ENCODE measurements at regions not wholly inside any gene's neighbourhood (a gene's known extent, or its start where the extent isn't known, plus 50 kb on each side); places are given as distances from the start of the nearest gene placed in this dataset.

GRCh38 chr16:51327001-51327400 lies 175.9 kb upstream of the SALL1 start:
- DNase-seq = no peak
- Histone ChIP-seq H3K27me3 (ENCODE audit: insufficient read depth, low read depth, severe bottlenecking) (no peaks in the 10 kb centered on the region), H3K27ac (no peak overlapping the region)

GRCh38 chr16:51326131-51326856 lies 175.2 kb upstream of the SALL1 start:
- H3K36me3 ChIP-seq = no peaks in the 10 kb centered on the region
- no peak for DNase-seq
- no peak overlapping the region for H3K4me3 ChIP-seq (ENCODE audit: low read depth, low read length)
- no peak overlapping the region for H3K27ac ChIP-seq
- H3K27me3 ChIP-seq (ENCODE audit: insufficient read depth, low read depth, severe bottlenecking) = no peaks in the 10 kb centered on the region
- no peaks in the 10 kb centered on the region for H3K9me3 ChIP-seq (ENCODE audit: severe bottlenecking)
- TF ChIP-seq CTCF (IDR thresholded peaks at IDR 0.05; ENCODE audit: low read depth, low read length) = no peak

More at GRCh38 chr16:51327001-51327400, 175.9 kb upstream of the SALL1 start:
- H3K9me3 ChIP-seq (ENCODE audit: severe bottlenecking) = peaks cover 3% of the 10 kb centered on the region
- no peak overlapping the region for H3K4me3 ChIP-seq (ENCODE audit: low read depth, low read length)
- TF ChIP-seq CTCF (IDR thresholded peaks at IDR 0.05; ENCODE audit: low read depth, low read length) = no peak
- no peaks in the 10 kb centered on the region for H3K36me3 ChIP-seq

- no peak overlapping the region for H3K27ac ChIP-seq
- TF ChIP-seq CTCF (IDR thresholded peaks at IDR 0.05; ENCODE audit: low read depth, low read length) = no peak
- no peaks in the 10 kb centered on the region for H3K9me3 ChIP-seq (ENCODE audit: severe bottlenecking)
- no peaks in the 10 kb centered on the region for H3K36me3 ChIP-seq
- no peak overlapping the region for H3K4me3 ChIP-seq (ENCODE audit: low read depth, low read length)
- no peak for DNase-seq
- H3K27me3 ChIP-seq (ENCODE audit: insufficient read depth, low read depth, severe bottlenecking) = no peaks in the 10 kb centered on the region
Observed at GRCh38 chr16:51321251-51321650, 170.2 kb upstream of the SALL1 start.

GRCh38 chr16:51317575-51317974 lies 166.5 kb upstream of the SALL1 start:
- H3K36me3 ChIP-seq = no peaks in the 10 kb centered on the region
- no peak overlapping the region for H3K27ac ChIP-seq
- no peaks in the 10 kb centered on the region for H3K27me3 ChIP-seq (ENCODE audit: insufficient read depth, low read depth, severe bottlenecking)
- no peak overlapping the region for H3K4me3 ChIP-seq (ENCODE audit: low read depth, low read length)
- no peaks in the 10 kb centered on the region for H3K9me3 ChIP-seq (ENCODE audit: severe bottlenecking)
- no peak for DNase-seq
- TF ChIP-seq CTCF (IDR thresholded peaks at IDR 0.05; ENCODE audit: low read depth, low read length) = no peak

GRCh38 chr16:51313198-51313597 lies 162.1 kb upstream of the SALL1 start:
- DNase-seq = peak; percentile 19
- H3K4me3 ChIP-seq (ENCODE audit: low read depth, low read length) = no peak overlapping the region
- TF ChIP-seq CTCF (IDR thresholded peaks at IDR 0.05; ENCODE audit: low read depth, low read length) = no peak

More at GRCh38 chr16:51313198-51313597, 162.1 kb upstream of the SALL1 start:
- Histone ChIP-seq H3K9me3 (ENCODE audit: severe bottlenecking) (peaks cover 3% of the 10 kb centered on the region), H3K36me3 (no peaks in the 10 kb centered on the region), H3K27ac (peak overlapping the region; percentile 58), H3K27me3 (ENCODE audit: insufficient read depth, low read depth, severe bottlenecking) (no peaks in the 10 kb centered on the region)
